ENCODE measurements at regions not wholly inside any gene's neighbourhood (a gene's known extent, or its start where the extent isn't known, plus 50 kb on each side); places are given as distances from the start of the nearest gene placed in this dataset.

DNA sequence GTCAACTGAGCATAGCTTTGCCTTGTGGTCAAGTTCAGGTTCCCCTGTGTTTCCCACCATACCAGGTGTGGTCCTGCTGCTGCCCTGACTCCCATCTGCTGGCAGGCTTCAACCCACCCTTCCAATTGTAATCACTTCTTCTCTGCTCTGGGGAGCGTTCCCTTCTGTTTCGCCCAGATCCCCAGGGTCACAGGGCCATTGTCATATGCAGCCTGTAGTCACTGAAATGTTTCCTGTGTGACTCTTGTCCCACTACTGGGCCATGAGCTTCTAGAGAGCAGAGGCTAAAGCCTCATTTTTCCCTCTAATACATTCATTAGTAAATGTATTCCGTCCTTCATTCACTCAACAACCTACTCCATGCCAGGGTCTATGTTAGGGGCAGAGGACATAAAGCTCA is 75.0 kb upstream of the LAPTM4A start:
- no peak for DNase-seq (ENCODE audit: low read depth)
- TF ChIP-seq, protein P1, sequence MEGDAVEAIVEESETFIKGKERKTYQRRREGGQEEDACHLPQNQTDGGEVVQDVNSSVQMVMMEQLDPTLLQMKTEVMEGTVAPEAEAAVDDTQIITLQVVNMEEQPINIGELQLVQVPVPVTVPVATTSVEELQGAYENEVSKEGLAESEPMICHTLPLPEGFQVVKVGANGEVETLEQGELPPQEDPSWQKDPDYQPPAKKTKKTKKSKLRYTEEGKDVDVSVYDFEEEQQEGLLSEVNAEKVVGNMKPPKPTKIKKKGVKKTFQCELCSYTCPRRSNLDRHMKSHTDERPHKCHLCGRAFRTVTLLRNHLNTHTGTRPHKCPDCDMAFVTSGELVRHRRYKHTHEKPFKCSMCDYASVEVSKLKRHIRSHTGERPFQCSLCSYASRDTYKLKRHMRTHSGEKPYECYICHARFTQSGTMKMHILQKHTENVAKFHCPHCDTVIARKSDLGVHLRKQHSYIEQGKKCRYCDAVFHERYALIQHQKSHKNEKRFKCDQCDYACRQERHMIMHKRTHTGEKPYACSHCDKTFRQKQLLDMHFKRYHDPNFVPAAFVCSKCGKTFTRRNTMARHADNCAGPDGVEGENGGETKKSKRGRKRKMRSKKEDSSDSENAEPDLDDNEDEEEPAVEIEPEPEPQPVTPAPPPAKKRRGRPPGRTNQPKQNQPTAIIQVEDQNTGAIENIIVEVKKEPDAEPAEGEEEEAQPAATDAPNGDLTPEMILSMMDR (conservative IDR thresholded peaks at IDR 0.05; ENCODE audit: low read depth, low read length): no peak
- H3K4me3 ChIP-seq (ENCODE audit: low read depth, low read length): no peak overlapping the region

DNA sequence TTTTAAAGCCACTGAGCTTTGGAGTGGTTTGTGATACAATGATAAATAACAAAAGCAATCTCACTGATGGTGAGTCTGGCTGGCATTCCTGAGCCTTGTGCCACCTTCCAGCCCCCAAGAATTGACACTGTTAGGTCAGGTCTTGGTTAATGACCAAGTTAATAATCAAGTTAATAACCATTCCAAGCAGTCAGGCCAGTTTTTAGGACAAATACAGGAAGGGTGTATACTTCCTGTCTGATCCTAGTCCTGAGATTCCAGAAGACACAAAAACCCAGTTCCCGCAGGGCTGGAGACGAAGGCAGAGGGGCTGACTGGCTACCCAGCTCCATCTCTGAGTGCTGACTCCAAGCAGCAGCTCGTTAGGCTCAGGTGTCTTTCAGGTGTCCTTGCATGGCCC is 74.6 kb upstream of the LAPTM4A start:
- TF ChIP-seq, protein P1 (conservative IDR thresholded peaks at IDR 0.05; ENCODE audit: low read depth, low read length): no peak
- no peak for DNase-seq (ENCODE audit: low read depth)
- H3K4me3 ChIP-seq (ENCODE audit: low read depth, low read length): no peak overlapping the region

DNA sequence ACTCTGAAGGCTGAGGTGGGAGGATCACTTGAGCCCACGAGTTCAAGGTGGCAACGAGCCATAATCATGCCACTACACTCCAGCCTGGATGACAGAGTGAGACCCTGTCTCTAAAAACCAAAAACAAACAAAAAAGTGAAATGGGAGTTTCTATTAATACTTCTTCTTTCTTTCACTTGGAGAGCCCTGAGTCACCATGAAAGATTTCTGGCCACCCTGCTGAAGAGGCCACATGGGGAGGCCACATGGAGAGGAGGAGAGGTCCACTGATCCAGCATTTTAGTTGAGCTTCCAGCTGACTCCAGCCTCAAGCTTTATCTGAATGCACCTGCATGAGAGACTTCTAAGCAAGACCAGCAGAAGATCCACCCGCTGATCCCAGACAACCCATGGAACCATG is 74.2 kb upstream of the LAPTM4A start:
- no peak for DNase-seq (ENCODE audit: low read depth)
- TF ChIP-seq, protein P1 (conservative IDR thresholded peaks at IDR 0.05; ENCODE audit: low read depth, low read length): no peak
- no peak overlapping the region for H3K4me3 ChIP-seq (ENCODE audit: low read depth, low read length)

DNA sequence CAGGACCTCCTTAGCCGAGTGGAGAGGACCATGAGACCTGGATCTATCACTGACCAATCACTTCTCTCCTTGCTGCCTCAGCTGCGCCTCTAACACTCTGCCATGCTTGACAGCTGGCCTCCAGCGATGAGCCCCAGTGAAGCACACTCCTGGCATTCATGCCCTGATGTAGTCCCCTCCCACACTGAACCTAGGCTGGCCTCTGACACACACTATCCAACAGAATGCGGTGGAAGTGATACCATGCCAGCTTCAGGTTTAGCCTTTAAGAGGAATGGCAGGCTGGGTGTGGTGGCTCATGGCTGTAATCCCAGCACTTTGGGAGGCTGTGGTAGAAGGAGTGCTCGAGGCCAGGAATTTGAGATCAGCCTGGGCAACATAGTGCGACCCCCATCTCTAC is 73.7 kb upstream of the LAPTM4A start:
- DNase-seq (ENCODE audit: low read depth): no peak
- no peak overlapping the region for H3K4me3 ChIP-seq (ENCODE audit: low read depth, low read length)
- TF ChIP-seq, protein P1 (conservative IDR thresholded peaks at IDR 0.05; ENCODE audit: low read depth, low read length): no peak

GRCh38 chr2:20123871-20124594 is 72.6 kb upstream of the LAPTM4A start:
- no peak for DNase-seq (ENCODE audit: low read depth)
- TF ChIP-seq, protein P1 (conservative IDR thresholded peaks at IDR 0.05; ENCODE audit: low read depth, low read length): no peak
- no peak overlapping the region for H3K4me3 ChIP-seq (ENCODE audit: low read depth, low read length)

DNA sequence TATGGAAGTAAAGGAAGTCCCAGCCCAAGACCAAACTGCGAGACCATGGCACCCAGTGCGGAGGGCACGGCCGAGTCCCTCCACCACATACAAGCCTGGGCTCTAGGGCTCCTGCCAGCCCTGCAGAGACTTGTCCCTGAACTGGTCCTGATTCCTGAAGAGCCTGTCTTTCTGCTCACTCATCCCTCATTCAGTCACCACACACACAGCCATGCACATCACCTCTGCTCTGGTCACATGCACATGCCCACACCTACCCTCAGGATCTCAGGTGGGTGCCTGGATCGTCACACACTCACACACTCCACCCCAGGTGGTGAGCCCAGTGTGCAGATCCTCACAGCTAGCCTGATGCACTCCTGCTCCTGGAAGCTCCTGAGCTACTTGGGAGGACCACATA is 71.4 kb upstream of the LAPTM4A start:
- no peak overlapping the region for H3K4me3 ChIP-seq (ENCODE audit: low read depth, low read length)
- TF ChIP-seq, protein P1 (conservative IDR thresholded peaks at IDR 0.05; ENCODE audit: low read depth, low read length): no peak
- no peak for DNase-seq (ENCODE audit: low read depth)

Data from epithelial cell of proximal tubule (primary cell).